Transverse colon (tissue), 4 donors: ENCODE measurements at regions not wholly inside any gene's neighbourhood (a gene's known extent, or its start where the extent isn't known, plus 50 kb on each side); places are given as distances from the start of the nearest gene placed in this dataset.

Experiments used
- CTCF ChIP-seq, 5 experiments: fragments of 200-600 bp in 3 of 5; fragments of 450-650 bp in 2 of 5; sonication (generic) in 3 of 5; IDR thresholded peaks; 1 replicate in 2 of 5; 2 replicates in 3 of 5; pipeline ENCODE4 v1.5.1; 2016 to 2017; ENCODE audit warnings: antibody characterized with exemption in 5 of 5, inconsistent platforms in 3 of 5, mild to moderate bottlenecking in 2 of 5, moderate library complexity in 1 of 5
- POLR2AphosphoS5 ChIP-seq, 3 donors: sonication (generic); formaldehyde crosslinking; IDR thresholded peaks; one replicate each; pipeline ENCODE4 v1.6.1; 2016; ENCODE audit warnings: antibody characterized with exemption in 3 of 3

DNA sequence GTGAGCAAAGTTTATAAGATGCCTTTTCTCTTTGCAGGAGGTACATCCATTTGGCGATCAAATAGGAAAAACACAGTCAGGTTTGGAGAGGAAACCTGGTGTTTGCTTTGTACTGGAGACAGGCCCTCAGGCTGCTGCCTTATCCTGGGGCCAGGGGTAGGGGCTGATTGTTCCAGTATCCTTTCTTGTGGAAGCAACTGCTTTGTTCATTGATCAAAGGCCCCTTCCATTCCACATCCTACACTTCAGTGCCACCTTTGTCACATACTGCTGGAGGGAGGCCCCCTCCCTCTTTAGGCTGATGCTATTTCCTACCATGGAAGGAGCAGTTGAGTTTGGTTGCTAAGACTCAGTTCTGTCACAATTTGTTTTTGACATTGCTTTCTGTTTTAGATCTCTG is 778.1 kb downstream of the TLR4 start:
- no peak for TF ChIP-seq CTCF (IDR thresholded peaks at IDR 0.05)
- TF ChIP-seq POLR2AphosphoS5 (IDR thresholded peaks at IDR 0.05), result no peak
